H1 (cell line): ENCODE measurements at regions not wholly inside any gene's neighbourhood (a gene's known extent, or its start where the extent isn't known, plus 50 kb on each side); places are given as distances from the start of the nearest gene placed in this dataset.

Experiments used
- CEBPB ChIP-seq: IDR thresholded peaks from 2 replicates; pipeline ENCODE4 v1.6.1; 2012; ENCODE audit warnings: low read depth, low read length
- CTCF ChIP-seq, 3 experiments: IDR thresholded peaks; 1 replicate in 2 of 3; 2 replicates in 1 of 3; pipeline versions ENCODE4 v1.5.1 to v1.6.1; 2011; ENCODE audit warnings: low read length in 3 of 3, mild to moderate bottlenecking in 3 of 3, inconsistent platforms in 2 of 3, low read depth in 1 of 3, moderate library complexity in 1 of 3; ENCODE audit not compliant: insufficient read depth in 1 of 3; ENCODE audit errors: control extremely low read depth in 1 of 3
- E2F6 ChIP-seq: IDR thresholded peaks from 2 replicates; pipeline ENCODE4 v1.6.1; 2012; ENCODE audit warnings: inconsistent platforms
- EP300 ChIP-seq, 2 experiments: IDR thresholded peaks; 1 replicate in 1 of 2; 2 replicates in 1 of 2; pipeline ENCODE4 v1.6.1; 2011 to 2012; ENCODE audit warnings: low read depth in 2 of 2, low read length in 2 of 2, mild to moderate bottlenecking in 2 of 2, borderline replicate concordance in 1 of 2, inconsistent platforms in 1 of 2, moderate library complexity in 1 of 2
- EZH2 ChIP-seq: fragments of 200-600 bp; sonication (generic); IDR thresholded peaks from 2 replicates; pipeline ENCODE4 v1.7.1; 2012; ENCODE audit warnings: low read depth, mild to moderate bottlenecking, moderate library complexity, low read length, inconsistent platforms; ENCODE audit not compliant: severe bottlenecking
- POLR2AphosphoS5 ChIP-seq: IDR thresholded peaks from 2 replicates; pipeline ENCODE4 v1.6.1; 2011; ENCODE audit warnings: low read depth, low read length
- SP1 ChIP-seq: IDR thresholded peaks from 2 replicates; pipeline ENCODE4 v1.6.1; 2011; ENCODE audit warnings: low read depth, low read length
- SP2 ChIP-seq: IDR thresholded peaks from 2 replicates; pipeline ENCODE4 v1.6.1; 2012; ENCODE audit warnings: mild to moderate bottlenecking, low read length, inconsistent platforms
- YY1 ChIP-seq: IDR thresholded peaks from 2 replicates; pipeline ENCODE4 v1.6.1; 2011; ENCODE audit warnings: low read depth, mild to moderate bottlenecking, low read length

GRCh38 chr15:98583771-98584430 lies 64.4 kb upstream of the IGF1R start:
- TF ChIP-seq POLR2AphosphoS5 (no peak), CTCF (IDR thresholded peaks at IDR 0.05; ENCODE audit: control extremely low read depth in 1 of 3, insufficient read depth in 1 of 3, low read depth in 1 of 3, low read length in 3 of 3) (no peak), EZH2 (no peak), CEBPB (no peak), SP2 (no peak), E2F6 (no peak), EP300 (IDR thresholded peaks at IDR 0.05; ENCODE audit: borderline replicate concordance in 1 of 2, low read depth in 2 of 2, low read length in 2 of 2) (no peak), SP1 (no peak), YY1 (no peak)
